Panc1 (cell line): ENCODE measurements at regions not wholly inside any gene's neighbourhood (a gene's known extent, or its start where the extent isn't known, plus 50 kb on each side); places are given as distances from the start of the nearest gene placed in this dataset.

ENCODE experiments used
- ATAC-seq: fragments of 200-7000 bp; cut with Tn5 transposase; 2 replicates; pipeline ENCODE4 v1.9.1; 2020; ENCODE audit warnings: mild to moderate bottlenecking, moderate library complexity
- BruUV-seq: library from RNA; stranded (reverse); fragments of 400-500 nt; replicated peaks from 2 replicates; lab custom pipeline; 2021; lab: Mats Ljungman, UMichigan
- CTCF ChIA-PET: fragments of 300-600 bp; sonication (Branson Sonifier 250); formaldehyde crosslinking; loops from one replicate; lab custom pipeline; 2022; ENCODE audit warnings: antibody characterized with exemption; lab: Charles Lee
- POLR2A ChIA-PET: fragments of 300-600 bp; sonication (Branson Sonifier 250); formaldehyde crosslinking; loops from one replicate; lab custom pipeline; 2022; ENCODE audit warnings: antibody characterized with exemption; lab: Charles Lee
- DNase-seq: peaks from one replicate; pipeline ENCODE4 v3.0.0-alpha.2; 2010; ENCODE audit warnings: low read depth, low spot score
- H3K27ac ChIP-seq: 2 replicates; pipeline ENCODE4 v1.5.1; 2011; ENCODE audit warnings: mild to moderate bottlenecking, low read length, inconsistent platforms
- H3K27me3 ChIP-seq: fragments of 200-500 bp; sonication (Bioruptor generic); 2 replicates; pipeline ENCODE4 v1.6.0; 2014; ENCODE audit warnings: low read length, inconsistent platforms; ENCODE audit not compliant: control insufficient read depth, insufficient read depth
- H3K36me3 ChIP-seq: fragments of 200-500 bp; sonication (Bioruptor generic); 2 replicates; pipeline ENCODE4 v1.5.1; 2014; ENCODE audit warnings: inconsistent platforms, mild to moderate bottlenecking, low read length, moderate library complexity; ENCODE audit not compliant: control insufficient read depth, insufficient read depth
- H3K4me1 ChIP-seq: 2 replicates; pipeline ENCODE4 v1.5.1; 2011; ENCODE audit warnings: inconsistent platforms, mild to moderate bottlenecking, low read length, moderate library complexity; ENCODE audit not compliant: control insufficient read depth, insufficient read depth
- H3K4me3 ChIP-seq, 2 experiments: 2 replicates each; pipeline ENCODE4 v1.5.1; 2011 to 2012; ENCODE audit warnings: low read depth in 2 of 2, low read length in 2 of 2, mild to moderate bottlenecking in 2 of 2, inconsistent platforms in 1 of 2, moderate library complexity in 1 of 2
- H3K9me3 ChIP-seq: fragments of 200-500 bp; sonication (Bioruptor generic); 2 replicates; pipeline ENCODE4 v1.5.1; 2014; ENCODE audit warnings: low read depth, mild to moderate bottlenecking, inconsistent platforms, low read length, moderate library complexity; ENCODE audit not compliant: control insufficient read depth, insufficient read depth
- POLR2AphosphoS5 ChIP-seq: IDR thresholded peaks from 2 replicates; pipeline ENCODE4 v1.6.1; 2012; ENCODE audit warnings: mild to moderate bottlenecking, low read depth, low read length, moderate library complexity
- SIN3A ChIP-seq: IDR thresholded peaks from 2 replicates; pipeline ENCODE4 v1.6.1; 2012; ENCODE audit warnings: low read depth, mild to moderate bottlenecking, low read length, moderate library complexity, borderline replicate concordance; ENCODE audit not compliant: insufficient read depth
- TCF7L2 ChIP-seq: IDR thresholded peaks from 2 replicates; pipeline ENCODE4 v1.6.1; 2011; ENCODE audit warnings: mild to moderate bottlenecking, low read depth, low read length, inconsistent platforms
- in situ Hi-C: cut with HindIII; loops from 2 replicates; pipeline ENCODE4 v1.10.0; 2016; ENCODE audit warnings: low sequenced_read_pairs, low pct_unique_long_range_greater_than_20kb
- intact Hi-C: fragments of 100-400 bp; cut with micrococcal nuclease; formaldehyde crosslinking; loops from one replicate; pipeline ENCODE4 v1.10.0; 2022; ENCODE audit not compliant: unreplicated experiment
- TF ChIP-seq, protein P1 (sequence below), 2 experiments: IDR thresholded peaks; 2 replicates each; pipeline ENCODE4 v1.6.1; 2011 to 2012; ENCODE audit warnings: low read depth in 2 of 2, control low read depth in 1 of 2, low read length in 1 of 2, mild to moderate bottlenecking in 1 of 2, moderate library complexity in 1 of 2; ENCODE audit not compliant: insufficient read depth in 1 of 2
- TF ChIP-seq, protein P2 (sequence below): fragments of 450-650 bp; IDR thresholded peaks from 2 replicates; pipeline ENCODE4 v1.5.1; 2017; ENCODE audit warnings: mild to moderate bottlenecking

DNA sequence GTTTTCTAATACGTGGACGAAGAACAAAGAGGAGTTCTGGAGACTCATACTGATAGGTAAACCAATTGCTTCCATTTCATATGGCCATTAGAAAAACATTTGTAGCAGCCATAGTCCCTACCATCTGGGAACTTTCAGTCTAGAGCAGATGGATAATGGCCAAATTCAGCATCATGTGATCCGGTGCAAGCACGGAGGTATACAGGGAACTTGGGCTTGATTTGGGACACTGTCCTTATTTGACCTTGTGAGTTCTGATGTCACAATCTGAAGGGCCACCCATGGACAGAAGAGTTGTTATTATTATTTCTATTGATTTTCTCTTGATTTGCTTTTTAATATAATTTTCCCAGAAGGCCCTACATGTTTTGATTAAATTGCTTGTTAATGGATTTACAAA is 154.6 kb upstream of the ZNF267 start:
- in situ Hi-C loops (no loop called here), intact Hi-C loops (loop anchor here (10.0 kb wide), 1 partner anchor 146 kb away; no protein-coding TSS in a partner anchor)
- no peak for DNase-seq
- TF ChIP-seq, protein P1, sequence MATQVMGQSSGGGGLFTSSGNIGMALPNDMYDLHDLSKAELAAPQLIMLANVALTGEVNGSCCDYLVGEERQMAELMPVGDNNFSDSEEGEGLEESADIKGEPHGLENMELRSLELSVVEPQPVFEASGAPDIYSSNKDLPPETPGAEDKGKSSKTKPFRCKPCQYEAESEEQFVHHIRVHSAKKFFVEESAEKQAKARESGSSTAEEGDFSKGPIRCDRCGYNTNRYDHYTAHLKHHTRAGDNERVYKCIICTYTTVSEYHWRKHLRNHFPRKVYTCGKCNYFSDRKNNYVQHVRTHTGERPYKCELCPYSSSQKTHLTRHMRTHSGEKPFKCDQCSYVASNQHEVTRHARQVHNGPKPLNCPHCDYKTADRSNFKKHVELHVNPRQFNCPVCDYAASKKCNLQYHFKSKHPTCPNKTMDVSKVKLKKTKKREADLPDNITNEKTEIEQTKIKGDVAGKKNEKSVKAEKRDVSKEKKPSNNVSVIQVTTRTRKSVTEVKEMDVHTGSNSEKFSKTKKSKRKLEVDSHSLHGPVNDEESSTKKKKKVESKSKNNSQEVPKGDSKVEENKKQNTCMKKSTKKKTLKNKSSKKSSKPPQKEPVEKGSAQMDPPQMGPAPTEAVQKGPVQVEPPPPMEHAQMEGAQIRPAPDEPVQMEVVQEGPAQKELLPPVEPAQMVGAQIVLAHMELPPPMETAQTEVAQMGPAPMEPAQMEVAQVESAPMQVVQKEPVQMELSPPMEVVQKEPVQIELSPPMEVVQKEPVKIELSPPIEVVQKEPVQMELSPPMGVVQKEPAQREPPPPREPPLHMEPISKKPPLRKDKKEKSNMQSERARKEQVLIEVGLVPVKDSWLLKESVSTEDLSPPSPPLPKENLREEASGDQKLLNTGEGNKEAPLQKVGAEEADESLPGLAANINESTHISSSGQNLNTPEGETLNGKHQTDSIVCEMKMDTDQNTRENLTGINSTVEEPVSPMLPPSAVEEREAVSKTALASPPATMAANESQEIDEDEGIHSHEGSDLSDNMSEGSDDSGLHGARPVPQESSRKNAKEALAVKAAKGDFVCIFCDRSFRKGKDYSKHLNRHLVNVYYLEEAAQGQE (IDR thresholded peaks at IDR 0.05; ENCODE audit: insufficient read depth in 1 of 2, low read depth in 2 of 2, low read length in 1 of 2) = no peak
- TF ChIP-seq SIN3A = no peak
- TF ChIP-seq TCF7L2 = no peak
- TF ChIP-seq POLR2AphosphoS5 = no peak
- TF ChIP-seq, protein P2, sequence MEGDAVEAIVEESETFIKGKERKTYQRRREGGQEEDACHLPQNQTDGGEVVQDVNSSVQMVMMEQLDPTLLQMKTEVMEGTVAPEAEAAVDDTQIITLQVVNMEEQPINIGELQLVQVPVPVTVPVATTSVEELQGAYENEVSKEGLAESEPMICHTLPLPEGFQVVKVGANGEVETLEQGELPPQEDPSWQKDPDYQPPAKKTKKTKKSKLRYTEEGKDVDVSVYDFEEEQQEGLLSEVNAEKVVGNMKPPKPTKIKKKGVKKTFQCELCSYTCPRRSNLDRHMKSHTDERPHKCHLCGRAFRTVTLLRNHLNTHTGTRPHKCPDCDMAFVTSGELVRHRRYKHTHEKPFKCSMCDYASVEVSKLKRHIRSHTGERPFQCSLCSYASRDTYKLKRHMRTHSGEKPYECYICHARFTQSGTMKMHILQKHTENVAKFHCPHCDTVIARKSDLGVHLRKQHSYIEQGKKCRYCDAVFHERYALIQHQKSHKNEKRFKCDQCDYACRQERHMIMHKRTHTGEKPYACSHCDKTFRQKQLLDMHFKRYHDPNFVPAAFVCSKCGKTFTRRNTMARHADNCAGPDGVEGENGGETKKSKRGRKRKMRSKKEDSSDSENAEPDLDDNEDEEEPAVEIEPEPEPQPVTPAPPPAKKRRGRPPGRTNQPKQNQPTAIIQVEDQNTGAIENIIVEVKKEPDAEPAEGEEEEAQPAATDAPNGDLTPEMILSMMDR = no peak
- ChIA-PET POLR2A (no interaction called here), CTCF (no interaction called here)
- no peak overlapping the region for H3K4me3 ChIP-seq
- peaks cover 3% of the 10 kb centered on the region; the same call in 1 of the 2 replicates for H3K36me3 ChIP-seq
- H3K27ac ChIP-seq = no peak overlapping the region
- ATAC-seq = no peak
- H3K27me3 ChIP-seq = no peaks in the 10 kb centered on the region
- peaks cover 4% of the 10 kb centered on the region; the same call in 1 of the 2 replicates for H3K9me3 ChIP-seq
- no TSS peak for BruUV-seq
- peaks cover 6% of the 10 kb centered on the region; the same call in 1 of the 2 replicates for H3K4me1 ChIP-seq

DNA sequence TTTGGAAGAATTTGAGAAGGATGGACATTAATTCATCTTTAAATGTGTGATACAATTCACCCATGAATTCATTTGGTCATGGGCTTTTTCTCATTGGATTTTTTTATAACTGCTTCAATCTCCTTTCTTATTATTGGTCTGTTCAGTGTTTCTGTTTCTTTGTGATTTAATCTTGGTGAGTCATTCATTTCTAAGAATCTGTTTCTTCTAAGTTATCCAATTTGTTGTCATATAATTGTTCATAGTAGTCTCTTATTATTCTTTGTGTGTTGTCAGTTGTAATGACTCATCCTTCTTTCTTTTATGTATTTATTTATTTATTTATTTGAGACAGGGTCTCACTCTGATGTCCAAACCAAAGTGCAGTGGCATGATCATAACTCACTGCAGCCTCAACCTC is 146.1 kb upstream of the ZNF267 start:
- H3K27ac ChIP-seq = no peak overlapping the region
- peaks cover 37% of the 10 kb centered on the region; the same call in 1 of the 2 replicates for H3K9me3 ChIP-seq
- no peak for TF ChIP-seq SIN3A
- no peak for TF ChIP-seq TCF7L2
- TF ChIP-seq, protein P2 = no peak
- no peak for TF ChIP-seq POLR2AphosphoS5
- TF ChIP-seq, protein P1 (IDR thresholded peaks at IDR 0.05; ENCODE audit: insufficient read depth in 1 of 2, low read depth in 2 of 2, low read length in 1 of 2) = no peak
- DNase-seq = no peak
- no peak overlapping the region for H3K4me3 ChIP-seq
- intact Hi-C loops (loop anchor here (10.0 kb wide), 1 partner anchor 67 kb away; no protein-coding TSS in a partner anchor), in situ Hi-C loops (no loop called here)
- no peaks in the 10 kb centered on the region for H3K4me1 ChIP-seq
- H3K36me3 ChIP-seq = peaks cover 3% of the 10 kb centered on the region; the same call in 1 of the 2 replicates
- ATAC-seq = no peak
- ChIA-PET POLR2A (no interaction called here), CTCF (no interaction called here)
- H3K27me3 ChIP-seq = no peaks in the 10 kb centered on the region
- BruUV-seq = no TSS peak
